ENCODE measurements at regions not wholly inside any gene's neighbourhood (a gene's known extent, or its start where the extent isn't known, plus 50 kb on each side); places are given as distances from the start of the nearest gene placed in this dataset.

GRCh38 chr1:238606896-238607295, 716.2 kb upstream of the ZP4 start:
- no peak for TF ChIP-seq CTCF (IDR thresholded peaks at IDR 0.05; ENCODE audit: low read length)
- TF ChIP-seq EZH2 (optimal IDR thresholded peaks at IDR 0.05; ENCODE audit: low read depth, low read length), result no peak
- no peak for TF ChIP-seq EZH2phosphoT487 (IDR thresholded peaks at IDR 0.05; ENCODE audit: low read length)

All from MM.1S (cell line).